Activated CD8-positive, alpha-beta T cell treated with anti-CD3 and anti-CD28 coated beads for 36 hours (primary cell): ENCODE measurements at regions not wholly inside any gene's neighbourhood (a gene's known extent, or its start where the extent isn't known, plus 50 kb on each side); places are given as distances from the start of the nearest gene placed in this dataset.

Experiments used
- ATAC-seq: fragments of 200-7000 bp; cut with Tn5 transposase; one replicate; pipeline ENCODE4 v1.10.0; 2021; ENCODE audit warnings: mild to moderate bottlenecking, moderate library complexity
- CTCF ChIA-PET: fragments of 350-600 bp; sonication (Branson Sonifier 250); formaldehyde crosslinking; loops from one replicate; lab custom pipeline; 2021; ENCODE audit warnings: antibody characterized with exemption; lab: Charles Lee
- POLR2A ChIA-PET: fragments of 350-600 bp; sonication (Branson Sonifier 250); formaldehyde crosslinking; loops from one replicate; lab custom pipeline; 2021; ENCODE audit warnings: antibody characterized with exemption; lab: Charles Lee
- DNase-seq: peaks from one replicate; pipeline ENCODE4 v3.0.0-alpha.2; 2020
- H3K27ac Mint-ChIP-seq: one replicate; pipeline ENCODE4 v1.8.0; 2021; ENCODE audit warnings: mild to moderate bottlenecking, mixed read lengths
- H3K27me3 Mint-ChIP-seq: one replicate; pipeline ENCODE4 v1.8.0; 2021; ENCODE audit warnings: mixed read lengths
- H3K36me3 Mint-ChIP-seq: one replicate; pipeline ENCODE4 v1.8.0; 2021; ENCODE audit warnings: low read depth, mixed read lengths
- H3K4me1 Mint-ChIP-seq: one replicate; pipeline ENCODE4 v1.8.0; 2021; ENCODE audit warnings: low read depth, mixed read lengths
- H3K4me3 Mint-ChIP-seq: one replicate; pipeline ENCODE4 v1.8.0; 2021; ENCODE audit warnings: mild to moderate bottlenecking, moderate library complexity, mixed read lengths
- H3K9me3 Mint-ChIP-seq: one replicate; pipeline ENCODE4 v1.8.0; 2021; ENCODE audit warnings: mixed read lengths
- intact Hi-C: fragments of 100-400 bp; cut with micrococcal nuclease; formaldehyde crosslinking; loops from one replicate; pipeline ENCODE4 v1.10.0; 2022
- TF ChIP-seq, protein P1 (sequence below): fragments of 200-600 bp; IDR thresholded peaks from one replicate; pipeline ENCODE4 v1.8.0; 2022; ENCODE audit warnings: antibody characterized with exemption, mild to moderate bottlenecking

DNA sequence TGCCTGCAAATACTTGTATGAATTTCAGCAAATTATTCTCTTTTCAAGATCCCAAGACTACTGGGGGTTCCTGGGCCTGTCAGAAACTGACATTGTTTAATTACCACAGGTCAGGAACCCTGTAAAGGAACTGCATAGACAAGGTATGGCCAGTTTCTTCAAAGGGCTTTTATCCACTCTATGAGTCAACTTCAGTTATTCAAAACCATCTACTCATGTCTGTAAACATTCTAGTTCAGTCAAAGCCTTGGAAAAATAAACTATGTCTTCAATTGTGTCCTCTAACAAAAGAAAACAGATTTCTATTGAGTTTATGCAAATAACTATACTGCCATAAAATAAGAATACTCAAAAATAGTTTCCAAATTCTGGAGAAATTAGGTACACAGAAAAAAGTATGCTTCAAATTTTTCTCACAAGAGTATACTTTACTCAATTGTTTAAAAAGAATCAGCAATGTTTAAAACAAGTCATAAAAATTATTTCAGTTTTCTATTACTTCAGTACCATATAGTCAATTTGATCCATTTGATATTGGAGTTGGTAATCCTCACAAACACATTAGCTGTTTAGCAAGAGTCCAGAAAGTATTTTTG, 486.4 kb upstream of the PCDH20 start:
- Mint-ChIP-seq H3K27me3 (no peaks in the 10 kb centered on the region), H3K4me1 (no peaks in the 10 kb centered on the region), H3K36me3 (no peaks in the 10 kb centered on the region), H3K4me3 (no peak overlapping the region), H3K27ac (no peak overlapping the region), H3K9me3 (peaks cover 1% of the 10 kb centered on the region)
- no peak for DNase-seq
- TF ChIP-seq, protein P1, sequence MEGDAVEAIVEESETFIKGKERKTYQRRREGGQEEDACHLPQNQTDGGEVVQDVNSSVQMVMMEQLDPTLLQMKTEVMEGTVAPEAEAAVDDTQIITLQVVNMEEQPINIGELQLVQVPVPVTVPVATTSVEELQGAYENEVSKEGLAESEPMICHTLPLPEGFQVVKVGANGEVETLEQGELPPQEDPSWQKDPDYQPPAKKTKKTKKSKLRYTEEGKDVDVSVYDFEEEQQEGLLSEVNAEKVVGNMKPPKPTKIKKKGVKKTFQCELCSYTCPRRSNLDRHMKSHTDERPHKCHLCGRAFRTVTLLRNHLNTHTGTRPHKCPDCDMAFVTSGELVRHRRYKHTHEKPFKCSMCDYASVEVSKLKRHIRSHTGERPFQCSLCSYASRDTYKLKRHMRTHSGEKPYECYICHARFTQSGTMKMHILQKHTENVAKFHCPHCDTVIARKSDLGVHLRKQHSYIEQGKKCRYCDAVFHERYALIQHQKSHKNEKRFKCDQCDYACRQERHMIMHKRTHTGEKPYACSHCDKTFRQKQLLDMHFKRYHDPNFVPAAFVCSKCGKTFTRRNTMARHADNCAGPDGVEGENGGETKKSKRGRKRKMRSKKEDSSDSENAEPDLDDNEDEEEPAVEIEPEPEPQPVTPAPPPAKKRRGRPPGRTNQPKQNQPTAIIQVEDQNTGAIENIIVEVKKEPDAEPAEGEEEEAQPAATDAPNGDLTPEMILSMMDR, result no peak
- no peak for ATAC-seq
- ChIA-PET POLR2A (no interaction called here), CTCF (no interaction called here)
- intact Hi-C loops, result no loop called here

DNA sequence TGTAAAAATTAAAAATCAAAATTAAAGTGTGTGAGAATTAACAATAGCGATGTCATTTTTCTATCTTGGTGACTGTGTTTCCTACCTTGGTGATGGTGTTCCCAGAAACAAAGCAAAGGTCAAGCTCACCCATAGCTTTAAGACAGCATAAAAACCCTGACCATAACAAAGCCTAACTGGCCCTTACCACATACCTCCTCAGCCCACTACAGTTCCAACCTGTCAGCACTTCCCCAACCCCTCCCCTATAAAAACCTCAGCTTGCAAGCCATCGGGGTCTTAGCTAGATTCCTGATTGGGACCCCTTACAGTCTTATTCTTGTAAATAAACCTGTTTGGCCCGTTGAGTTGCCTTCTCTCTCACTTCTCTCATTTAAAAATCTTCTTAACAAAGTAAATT, 484.4 kb upstream of the PCDH20 start:
- Mint-ChIP-seq H3K9me3 (no peaks in the 10 kb centered on the region), H3K4me3 (no peak overlapping the region), H3K27ac (no peak overlapping the region), H3K36me3 (no peaks in the 10 kb centered on the region), H3K4me1 (no peaks in the 10 kb centered on the region), H3K27me3 (no peaks in the 10 kb centered on the region)
- TF ChIP-seq, protein P1, result no peak
- ChIA-PET POLR2A (no interaction called here), CTCF (no interaction called here)
- ATAC-seq, result no peak
- no peak for DNase-seq
- intact Hi-C loops, result no loop called here

DNA sequence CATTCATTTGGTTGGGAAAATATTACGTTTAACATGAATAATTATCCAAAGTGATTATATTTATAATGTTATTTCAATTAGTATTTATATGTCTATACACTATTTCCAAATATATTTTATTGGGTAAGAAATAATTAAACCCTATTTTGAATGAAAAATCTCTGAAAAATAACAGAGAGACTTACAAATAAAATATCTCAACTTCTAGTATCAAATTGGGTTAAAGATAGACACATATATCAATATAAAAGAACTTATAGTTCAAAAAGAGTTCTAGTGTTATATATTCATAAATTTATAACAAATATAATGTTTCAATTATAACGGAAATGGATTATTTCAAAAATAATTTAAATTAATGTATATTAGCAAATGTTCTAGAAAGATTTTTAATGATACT, 482.6 kb upstream of the PCDH20 start:
- TF ChIP-seq, protein P1, result no peak
- no peaks in the 10 kb centered on the region for H3K36me3 Mint-ChIP-seq
- DNase-seq (no peak), ATAC-seq (no peak)
- ChIA-PET CTCF (no interaction called here), POLR2A (no interaction called here)
- no peaks in the 10 kb centered on the region for H3K4me1 Mint-ChIP-seq
- H3K9me3 Mint-ChIP-seq, result peaks cover 1% of the 10 kb centered on the region
- no peaks in the 10 kb centered on the region for H3K27me3 Mint-ChIP-seq
- H3K27ac Mint-ChIP-seq, result no peak overlapping the region
- no peak overlapping the region for H3K4me3 Mint-ChIP-seq
- intact Hi-C loops, result no loop called here

DNA sequence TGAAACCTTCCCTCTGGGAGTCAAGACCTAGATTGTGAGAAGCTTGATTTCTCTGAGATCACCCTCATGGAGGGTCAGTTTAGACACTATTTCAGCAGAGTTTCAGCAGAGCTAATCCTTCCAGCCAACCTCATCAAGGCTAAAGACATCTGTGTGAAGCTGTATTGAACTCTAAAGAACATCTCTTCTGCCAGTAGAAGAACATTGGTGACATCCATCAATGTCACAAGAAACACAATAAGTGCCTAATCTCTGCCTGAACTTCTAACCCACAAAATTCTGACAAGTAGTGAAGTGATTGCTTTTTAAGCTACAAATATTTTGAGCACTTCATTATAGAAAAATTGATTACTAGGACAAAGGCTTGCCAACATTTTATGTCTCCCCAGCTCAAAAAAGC, 475.8 kb upstream of the PCDH20 start:
- no peaks in the 10 kb centered on the region for H3K27me3 Mint-ChIP-seq
- H3K4me3 Mint-ChIP-seq, result no peak overlapping the region
- intact Hi-C loops, result no loop called here
- H3K4me1 Mint-ChIP-seq, result no peaks in the 10 kb centered on the region
- ATAC-seq, result no peak
- DNase-seq, result no peak
- TF ChIP-seq, protein P1, result no peak
- no peaks in the 10 kb centered on the region for H3K36me3 Mint-ChIP-seq
- H3K27ac Mint-ChIP-seq, result no peak overlapping the region
- CTCF ChIA-PET, result interaction anchor here (1.1 kb wide), 1 partner anchor 20 kb away, joined by 3 read pairs; no protein-coding TSS in a partner anchor
- POLR2A ChIA-PET, result no interaction called here
- peaks cover 1% of the 10 kb centered on the region for H3K9me3 Mint-ChIP-seq

DNA sequence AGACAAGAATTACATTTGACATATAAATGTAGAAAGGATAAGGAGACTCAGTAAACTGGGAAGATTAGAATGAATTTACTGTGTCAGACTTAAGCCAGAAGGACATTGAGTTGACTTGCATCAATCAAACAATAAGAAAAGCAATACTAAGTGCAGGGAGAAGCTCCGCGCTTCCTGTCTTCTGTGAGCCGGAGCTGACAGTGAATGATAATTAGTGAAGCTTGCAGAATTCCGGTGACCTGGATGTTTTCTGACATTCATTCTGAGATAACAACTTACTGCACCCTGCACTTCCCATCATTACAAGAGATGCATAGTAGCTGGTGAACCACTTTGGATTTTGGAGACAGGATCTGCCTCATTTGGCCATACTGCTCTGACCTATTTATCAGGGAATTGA, 469.2 kb upstream of the PCDH20 start:
- CTCF ChIA-PET, result no interaction called here
- ATAC-seq (no peak), DNase-seq (no peak)
- POLR2A ChIA-PET, result no interaction called here
- TF ChIP-seq, protein P1, result no peak
- Mint-ChIP-seq H3K36me3 (no peaks in the 10 kb centered on the region), H3K9me3 (peaks cover 1% of the 10 kb centered on the region), H3K4me1 (no peaks in the 10 kb centered on the region), H3K4me3 (no peak overlapping the region), H3K27me3 (no peaks in the 10 kb centered on the region), H3K27ac (no peak overlapping the region)
- intact Hi-C loops, result no loop called here
